HEK293T (cell line): ENCODE measurements at regions not wholly inside any gene's neighbourhood (a gene's known extent, or its start where the extent isn't known, plus 50 kb on each side); places are given as distances from the start of the nearest gene placed in this dataset.

ENCODE experiments used
- BHLHE40 ChIP-seq: fragments of 450-650 bp; IDR thresholded peaks from 2 replicates; pipeline ENCODE4 v1.6.1; 2016; ENCODE audit warnings: mild to moderate bottlenecking, moderate library complexity, borderline replicate concordance
- HDGF ChIP-seq: fragments of 450-650 bp; IDR thresholded peaks from 2 replicates; pipeline ENCODE4 v1.6.1; 2017; ENCODE audit warnings: antibody characterized with exemption, borderline replicate concordance
- NFRKB ChIP-seq: fragments of 450-650 bp; IDR thresholded peaks from 2 replicates; pipeline ENCODE4 v1.6.1; 2016; ENCODE audit warnings: mild to moderate bottlenecking, moderate library complexity
- SP1 ChIP-seq: fragments of 450-650 bp; IDR thresholded peaks from 2 replicates; pipeline ENCODE4 v1.6.1; 2017
- TARDBP ChIP-seq: fragments of 450-650 bp; IDR thresholded peaks from 2 replicates; pipeline ENCODE4 v1.6.1; 2016
- TF ChIP-seq, protein P1 (sequence below): fragments of 450-650 bp; IDR thresholded peaks from 2 replicates; pipeline ENCODE4 v1.6.1; 2016

DNA sequence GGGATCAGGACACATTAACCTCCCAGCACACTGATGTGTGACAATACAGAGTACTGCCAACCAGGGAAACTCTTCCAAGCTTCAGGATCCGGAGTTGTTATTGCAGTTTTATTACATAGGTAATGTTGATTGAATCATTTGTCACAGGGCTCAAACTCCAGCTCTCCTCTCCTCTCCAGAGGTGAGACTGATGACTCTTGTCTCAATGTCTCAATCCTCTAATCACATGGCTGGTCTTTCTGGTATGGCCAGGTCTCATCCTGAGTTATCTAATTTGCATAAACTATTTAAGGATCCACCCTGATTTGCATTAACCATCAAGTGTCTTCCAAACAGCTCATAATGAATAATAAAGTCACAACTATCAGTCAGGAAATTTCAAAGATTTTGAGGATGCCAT is 522.6 kb upstream of the PCDH9 start:
- no peak for TF ChIP-seq TARDBP
- no peak for TF ChIP-seq HDGF
- TF ChIP-seq, protein P1, sequence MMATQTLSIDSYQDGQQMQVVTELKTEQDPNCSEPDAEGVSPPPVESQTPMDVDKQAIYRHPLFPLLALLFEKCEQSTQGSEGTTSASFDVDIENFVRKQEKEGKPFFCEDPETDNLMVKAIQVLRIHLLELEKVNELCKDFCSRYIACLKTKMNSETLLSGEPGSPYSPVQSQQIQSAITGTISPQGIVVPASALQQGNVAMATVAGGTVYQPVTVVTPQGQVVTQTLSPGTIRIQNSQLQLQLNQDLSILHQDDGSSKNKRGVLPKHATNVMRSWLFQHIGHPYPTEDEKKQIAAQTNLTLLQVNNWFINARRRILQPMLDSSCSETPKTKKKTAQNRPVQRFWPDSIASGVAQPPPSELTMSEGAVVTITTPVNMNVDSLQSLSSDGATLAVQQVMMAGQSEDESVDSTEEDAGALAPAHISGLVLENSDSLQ = no peak
- no peak for TF ChIP-seq SP1
- no peak for TF ChIP-seq NFRKB
- no peak for TF ChIP-seq BHLHE40
